K562 (cell line): ENCODE measurements at regions not wholly inside any gene's neighbourhood (a gene's known extent, or its start where the extent isn't known, plus 50 kb on each side); places are given as distances from the start of the nearest gene placed in this dataset.
A peak's percentile ranks its signal among the peaks of the same experiment; 100 is the strongest.

ENCODE experiments used
- ATAC-seq: fragments of 200-7000 bp; cut with Tn5 transposase; 3 replicates; pipeline ENCODE4 v1.9.1; 2020; ENCODE audit warnings: moderate library complexity
- BruUV-seq: library from RNA; stranded (reverse); fragments of 400-500 nt; replicated peaks from 2 replicates; lab custom pipeline; 2021; lab: Mats Ljungman, UMichigan
- CTCF ChIA-PET: fragments of 300-600 bp; formaldehyde crosslinking; extraction: SDS; loops from one replicate; lab custom pipeline; 2021; ENCODE audit warnings: low intra/inter-chr PET ratio; lab: Yijun Ruan, JAX
- POLR2A ChIA-PET: fragments of 300-600, 350-650 bp; sonication (Branson Sonifier 250); formaldehyde crosslinking; extraction: SDS; loops from one replicate; lab custom pipeline; 2021; ENCODE audit warnings: antibody characterized with exemption, inconsistent platforms; lab: Yijun Ruan, JAX
- DNase-seq, 4 experiments: peaks; one replicate each; pipeline versions ENCODE4 v3.0.0 to v3.0.0-alpha.2; 2011 to 2018; ENCODE audit warnings: low spot score in 3 of 4, mixed read lengths in 3 of 4; ENCODE audit errors: extremely low read depth in 1 of 4
- FAIRE-seq: peaks from 2 replicates; lab custom pipeline; 2011; peaks lifted over from hg19 to GRCh38; lab: Jason Lieb, UNC
- H2AFZ ChIP-seq: 2 replicates; pipeline ENCODE4 v1.6.0; 2011; ENCODE audit warnings: low read depth, low read length, control low read depth, inconsistent platforms
- H3K27ac ChIP-seq: fragments of 200-600 bp; 3 replicates; pipeline ENCODE4 v1.8.0; 2011; ENCODE audit warnings: low read depth, mild to moderate bottlenecking, control low read depth, inconsistent platforms, low read length, moderate library complexity, mixed read lengths; ENCODE audit errors: extremely low read depth
- H3K27me3 ChIP-seq, 2 experiments: fragments of 300-600 bp in 1 of 2; 2 replicates in 1 of 2; 3 replicates in 1 of 2; pipeline versions ENCODE4 v1.6.0 to v1.8.0; 2011; ENCODE audit warnings: inconsistent platforms in 2 of 2, low read length in 2 of 2, mild to moderate bottlenecking in 1 of 2, mixed read lengths in 1 of 2, moderate library complexity in 1 of 2; ENCODE audit not compliant: control insufficient read depth in 2 of 2, insufficient read depth in 2 of 2
- H3K36me3 ChIP-seq: fragments of 300-600 bp; 3 replicates; pipeline ENCODE4 v1.8.0; 2011; ENCODE audit warnings: mild to moderate bottlenecking, low read length, inconsistent platforms; ENCODE audit not compliant: control insufficient read depth, insufficient read depth
- H3K4me1 ChIP-seq, 2 experiments: fragments of 200-600 bp in 1 of 2; replicated peaks in 1 of 2; 2 replicates in 1 of 2; 3 replicates in 1 of 2; pipeline versions ENCODE4 v1.5.1 to v1.8.0; 2011; ENCODE audit warnings: inconsistent platforms in 2 of 2, low read length in 2 of 2, mild to moderate bottlenecking in 1 of 2, mixed read lengths in 1 of 2, moderate library complexity in 1 of 2; ENCODE audit not compliant: control insufficient read depth in 2 of 2, insufficient read depth in 2 of 2
- H3K4me2 ChIP-seq: 2 replicates; pipeline ENCODE4 v1.6.1; 2011; ENCODE audit warnings: low read length, control low read depth, inconsistent platforms, mixed read lengths; ENCODE audit not compliant: insufficient read depth
- H3K4me3 ChIP-seq: fragments of 200-600 bp; sonication (generic), shearing (Covaris generic); 2 replicates; pipeline ENCODE4 v1.5.1; 2016; ENCODE audit warnings: control low read depth, inconsistent platforms
- H3K79me2 ChIP-seq: fragments of 200-600 bp; 3 replicates; pipeline ENCODE4 v1.8.0; 2011; ENCODE audit warnings: low read length, inconsistent platforms; ENCODE audit not compliant: control insufficient read depth, insufficient read depth
- H3K9ac ChIP-seq, 2 experiments: 2 replicates each; pipeline versions ENCODE4 v1.6.0 to v1.6.1; 2011; ENCODE audit warnings: low read depth in 2 of 2, low read length in 2 of 2, control low read depth in 1 of 2, inconsistent platforms in 1 of 2, mild to moderate bottlenecking in 1 of 2, mixed read lengths in 1 of 2; ENCODE audit not compliant: insufficient read depth in 1 of 2
- H3K9me1 ChIP-seq: one replicate; pipeline ENCODE4 v1.6.0; 2011; ENCODE audit warnings: inconsistent platforms, mild to moderate bottlenecking, low read length, moderate library complexity; ENCODE audit not compliant: control insufficient read depth, insufficient read depth
- H3K9me3 ChIP-seq: replicated peaks from 2 replicates; pipeline ENCODE4 v1.5.1; 2011; ENCODE audit warnings: low read depth, low read length, inconsistent platforms; ENCODE audit not compliant: control insufficient read depth, insufficient read depth
- H4K20me1 ChIP-seq: replicated peaks from 2 replicates; pipeline ENCODE4 v1.6.1; 2011; ENCODE audit warnings: low read length, inconsistent platforms, mixed read lengths; ENCODE audit not compliant: control insufficient read depth, insufficient read depth
- CEBPB ChIP-seq: fragments of 450-650 bp; IDR thresholded peaks from 2 replicates; pipeline ENCODE4 v1.6.1; 2016; ENCODE audit warnings: missing genetic modification characterization, missing compliant biosample characterization
- CEBPG ChIP-seq, 3 experiments: fragments of 200-800 bp in 1 of 3; sonication (Bioruptor generic) in 1 of 3; sonication (generic) in 1 of 3; formaldehyde crosslinking in 1 of 3; IDR thresholded peaks in 2 of 3; conservative IDR thresholded peaks in 1 of 3; 2 replicates each; pipeline versions ENCODE4 v1.6.1 to v1.8.0; 2016 to 2022; ENCODE audit warnings: missing compliant biosample characterization in 2 of 3, missing genetic modification characterization in 2 of 3, mild to moderate bottlenecking in 1 of 3, missing genetic modification reagents in 1 of 3
- MAFG ChIP-seq: fragments of 450-650 bp; conservative IDR thresholded peaks from 2 replicates; pipeline ENCODE4 v1.6.1; 2016; ENCODE audit warnings: missing genetic modification characterization, missing compliant biosample characterization
- POLR2B ChIP-seq: fragments of 450-650 bp; IDR thresholded peaks from 2 replicates; pipeline ENCODE4 v1.6.1; 2018; ENCODE audit warnings: low read depth; ENCODE audit not compliant: partially characterized antibody
- PTBP1 ChIP-seq: fragments of 200-400 bp; formaldehyde crosslinking; IDR thresholded peaks from 2 replicates; pipeline ENCODE4 v1.6.1; 2017; ENCODE audit warnings: low read depth, low read length
- SMARCA5 ChIP-seq: fragments of 450-650 bp; IDR thresholded peaks from 2 replicates; pipeline ENCODE4 v1.6.1; 2016
- ZNF12 ChIP-seq: sonication (generic); formaldehyde crosslinking; IDR thresholded peaks from 2 replicates; pipeline ENCODE4 v1.4.0; 2020; ENCODE audit warnings: mild to moderate bottlenecking, missing genetic modification reagents
- ZNF253 ChIP-seq: fragments of 250-450 bp; sonication (Bioruptor Pico); conservative IDR thresholded peaks from 2 replicates; pipeline ENCODE4 v1.6.1; 2021; ENCODE audit warnings: mild to moderate bottlenecking
- ZNF384 ChIP-seq: IDR thresholded peaks from 2 replicates; pipeline ENCODE4 v1.6.1; 2012; ENCODE audit warnings: low read depth, low read length, improper control_type of control experiment
- ZNF830 ChIP-seq: fragments of 250-450 bp; sonication (Bioruptor Pico); IDR thresholded peaks from 2 replicates; pipeline ENCODE4 v1.5.0; 2021; ENCODE audit warnings: mild to moderate bottlenecking
- WGBS: fragments of 100-300 bp; shearing (Covaris generic); methylation state at CpG from one replicate; pipeline ENCODE4 v1.1.6; 2016; ENCODE audit warnings: low coverage, mixed read lengths; ENCODE audit not compliant: insufficient coverage; ENCODE audit errors: missing lambda C conversion rate; 5-methylcytosine and 5-hydroxymethylcytosine counted together
- in situ Hi-C: fragments of 300-500 bp; cut with MboI; formaldehyde crosslinking; loops from 4 replicates; pipeline ENCODE4 v1.15.0; 2018; ENCODE audit warnings: inconsistent platforms, mixed read lengths
- intact Hi-C: fragments of 100-400 bp; cut with micrococcal nuclease; formaldehyde crosslinking; loops from 2 replicates; pipeline ENCODE4 v1.14.2; 2022
- TF ChIP-seq, protein P1 (sequence below): fragments of 250-450 bp; sonication (Bioruptor Pico); IDR thresholded peaks from 2 replicates; pipeline ENCODE4 v1.9.0; 2021; ENCODE audit warnings: mild to moderate bottlenecking, inconsistent platforms
- TF ChIP-seq, protein P2 (sequence below), 2 experiments: fragments of 450-650 bp in 1 of 2; sonication (generic) in 1 of 2; formaldehyde crosslinking in 1 of 2; IDR thresholded peaks in 1 of 2; conservative IDR thresholded peaks in 1 of 2; 2 replicates each; pipeline versions ENCODE4 v1.6.1 to v1.8.1; 2016 to 2023; ENCODE audit warnings: mild to moderate bottlenecking in 2 of 2, moderate library complexity in 2 of 2, inconsistent platforms in 1 of 2, missing genetic modification reagents in 1 of 2
- TF ChIP-seq, protein P3 (sequence below), 2 experiments: IDR thresholded peaks; 2 replicates each; pipeline ENCODE4 v1.6.1; 2012; ENCODE audit warnings: improper control_type of control experiment in 2 of 2, low read depth in 2 of 2, low read length in 2 of 2, borderline replicate concordance in 1 of 2

DNA sequence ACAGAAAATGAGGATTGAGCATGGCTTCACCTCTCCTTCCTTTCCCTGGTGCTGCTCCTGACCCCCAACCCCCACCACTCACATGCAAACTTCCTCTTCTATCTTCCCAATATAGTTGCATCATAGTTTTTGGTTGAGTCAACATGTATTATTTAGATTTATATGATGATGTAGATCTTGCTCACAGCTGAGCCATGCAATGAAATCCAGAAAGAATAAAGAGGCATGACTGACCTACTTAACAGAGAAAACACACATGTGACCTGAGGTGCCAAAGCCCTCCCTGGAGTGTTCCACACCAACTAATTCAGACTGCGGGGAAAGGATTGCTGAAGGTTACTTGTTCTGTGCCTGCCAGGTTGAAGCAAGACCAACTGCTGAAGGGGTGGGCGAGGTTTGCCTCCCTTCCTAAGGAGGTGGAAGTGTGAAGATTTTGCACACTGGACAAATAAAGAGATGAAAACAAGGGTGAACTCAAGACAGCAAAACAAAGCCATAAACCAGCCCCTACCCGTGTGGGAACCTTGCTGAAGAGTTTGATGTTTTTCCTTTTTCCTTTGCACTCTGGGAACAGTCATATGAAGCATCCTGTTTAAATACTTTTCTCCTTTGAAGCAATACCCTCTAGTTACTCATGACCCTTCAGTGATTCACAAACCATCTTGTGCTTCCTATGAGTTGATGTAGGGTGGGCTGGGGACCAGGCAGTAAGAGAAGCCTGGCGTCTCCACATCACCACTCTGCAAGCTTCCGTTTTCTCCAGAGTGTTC, 155.2 kb upstream of the UBE2E1 start:
- ChIA-PET POLR2A (interaction anchor here (0.8 to 0.9 kb wide), 2 partner anchors 15 to 27 kb away, joined by 3 to 4 read pairs; no protein-coding TSS in a partner anchor), CTCF (no interaction called here)
- FAIRE-seq = no peak
- no peak for TF ChIP-seq CEBPG (CRISPR knock-in tag; IDR thresholded peaks at IDR 0.05)
- TF ChIP-seq CEBPG (tag; conservative IDR thresholded peaks at IDR 0.05 in 1 of 2, IDR thresholded peaks at IDR 0.05 in 1 of 2) = peak in 1 of 2 experiments; percentile 37; a peak in 2 of 4 replicates
- TF ChIP-seq, protein P1, sequence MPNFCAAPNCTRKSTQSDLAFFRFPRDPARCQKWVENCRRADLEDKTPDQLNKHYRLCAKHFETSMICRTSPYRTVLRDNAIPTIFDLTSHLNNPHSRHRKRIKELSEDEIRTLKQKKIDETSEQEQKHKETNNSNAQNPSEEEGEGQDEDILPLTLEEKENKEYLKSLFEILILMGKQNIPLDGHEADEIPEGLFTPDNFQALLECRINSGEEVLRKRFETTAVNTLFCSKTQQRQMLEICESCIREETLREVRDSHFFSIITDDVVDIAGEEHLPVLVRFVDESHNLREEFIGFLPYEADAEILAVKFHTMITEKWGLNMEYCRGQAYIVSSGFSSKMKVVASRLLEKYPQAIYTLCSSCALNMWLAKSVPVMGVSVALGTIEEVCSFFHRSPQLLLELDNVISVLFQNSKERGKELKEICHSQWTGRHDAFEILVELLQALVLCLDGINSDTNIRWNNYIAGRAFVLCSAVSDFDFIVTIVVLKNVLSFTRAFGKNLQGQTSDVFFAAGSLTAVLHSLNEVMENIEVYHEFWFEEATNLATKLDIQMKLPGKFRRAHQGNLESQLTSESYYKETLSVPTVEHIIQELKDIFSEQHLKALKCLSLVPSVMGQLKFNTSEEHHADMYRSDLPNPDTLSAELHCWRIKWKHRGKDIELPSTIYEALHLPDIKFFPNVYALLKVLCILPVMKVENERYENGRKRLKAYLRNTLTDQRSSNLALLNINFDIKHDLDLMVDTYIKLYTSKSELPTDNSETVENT = no peak
- TF ChIP-seq, protein P2, sequence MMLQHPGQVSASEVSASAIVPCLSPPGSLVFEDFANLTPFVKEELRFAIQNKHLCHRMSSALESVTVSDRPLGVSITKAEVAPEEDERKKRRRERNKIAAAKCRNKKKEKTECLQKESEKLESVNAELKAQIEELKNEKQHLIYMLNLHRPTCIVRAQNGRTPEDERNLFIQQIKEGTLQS (IDR thresholded peaks at IDR 0.05) = peak; percentile 17; the same call in 1 of the 2 replicates
- TF ChIP-seq, protein P2 (CRISPR knock-in tag; conservative IDR thresholded peaks at IDR 0.05) = no peak
- TF ChIP-seq MAFG = no peak
- 0 out of 2 replicates have a peak, but pooled peaks have one; percentile 22 for TF ChIP-seq CEBPB
- no peak for TF ChIP-seq SMARCA5
- TF ChIP-seq, protein P3, sequence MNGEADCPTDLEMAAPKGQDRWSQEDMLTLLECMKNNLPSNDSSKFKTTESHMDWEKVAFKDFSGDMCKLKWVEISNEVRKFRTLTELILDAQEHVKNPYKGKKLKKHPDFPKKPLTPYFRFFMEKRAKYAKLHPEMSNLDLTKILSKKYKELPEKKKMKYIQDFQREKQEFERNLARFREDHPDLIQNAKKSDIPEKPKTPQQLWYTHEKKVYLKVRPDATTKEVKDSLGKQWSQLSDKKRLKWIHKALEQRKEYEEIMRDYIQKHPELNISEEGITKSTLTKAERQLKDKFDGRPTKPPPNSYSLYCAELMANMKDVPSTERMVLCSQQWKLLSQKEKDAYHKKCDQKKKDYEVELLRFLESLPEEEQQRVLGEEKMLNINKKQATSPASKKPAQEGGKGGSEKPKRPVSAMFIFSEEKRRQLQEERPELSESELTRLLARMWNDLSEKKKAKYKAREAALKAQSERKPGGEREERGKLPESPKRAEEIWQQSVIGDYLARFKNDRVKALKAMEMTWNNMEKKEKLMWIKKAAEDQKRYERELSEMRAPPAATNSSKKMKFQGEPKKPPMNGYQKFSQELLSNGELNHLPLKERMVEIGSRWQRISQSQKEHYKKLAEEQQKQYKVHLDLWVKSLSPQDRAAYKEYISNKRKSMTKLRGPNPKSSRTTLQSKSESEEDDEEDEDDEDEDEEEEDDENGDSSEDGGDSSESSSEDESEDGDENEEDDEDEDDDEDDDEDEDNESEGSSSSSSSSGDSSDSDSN (IDR thresholded peaks at IDR 0.05; ENCODE audit: borderline replicate concordance in 1 of 2, low read depth in 2 of 2, low read length in 2 of 2) = no peak
- TF ChIP-seq POLR2B = no peak
- no peak for TF ChIP-seq PTBP1
- TF ChIP-seq ZNF253 (CRISPR knock-in tag) = no peak
- no peak for TF ChIP-seq ZNF830
- TF ChIP-seq ZNF384 = no peak
- no peak for TF ChIP-seq ZNF12 (CRISPR knock-in tag)
- BruUV-seq = no TSS peak
- Histone ChIP-seq H2AFZ (no peak overlapping the region), H3K27ac (no peak overlapping the region), H3K9me1 (no peaks in the 10 kb centered on the region), H3K4me3 (no peak overlapping the region), H3K27me3 (peaks cover 0 to 7% of the 10 kb centered on the region in 2 experiments; a peak in 1 of 5 replicates), H3K4me1 (no peaks in the 10 kb centered on the region), H3K4me2 (no peak overlapping the region), H4K20me1 (no peaks in the 10 kb centered on the region), H3K79me2 (no peaks in the 10 kb centered on the region), H3K9me3 (no peaks in the 10 kb centered on the region), H3K36me3 (no peaks in the 10 kb centered on the region), H3K9ac (no peak overlapping the region)
- in situ Hi-C loops (no loop called here), intact Hi-C loops (no loop called here)
- no peak for DNase-seq
- WGBS = 0% methylated on average over 5 of the region's 5 CpGs
- no peak for ATAC-seq
